HUDEP-2 (cell line): ENCODE measurements at regions not wholly inside any gene's neighbourhood (a gene's known extent, or its start where the extent isn't known, plus 50 kb on each side); places are given as distances from the start of the nearest gene placed in this dataset.

Source experiments
- DNase-seq, 76 experiments: peaks; one replicate each; lab custom pipeline; 2025; ENCODE audit not compliant: unreplicated experiment in 76 of 76; lab: John Stamatoyannopoulos, UW

DNA sequence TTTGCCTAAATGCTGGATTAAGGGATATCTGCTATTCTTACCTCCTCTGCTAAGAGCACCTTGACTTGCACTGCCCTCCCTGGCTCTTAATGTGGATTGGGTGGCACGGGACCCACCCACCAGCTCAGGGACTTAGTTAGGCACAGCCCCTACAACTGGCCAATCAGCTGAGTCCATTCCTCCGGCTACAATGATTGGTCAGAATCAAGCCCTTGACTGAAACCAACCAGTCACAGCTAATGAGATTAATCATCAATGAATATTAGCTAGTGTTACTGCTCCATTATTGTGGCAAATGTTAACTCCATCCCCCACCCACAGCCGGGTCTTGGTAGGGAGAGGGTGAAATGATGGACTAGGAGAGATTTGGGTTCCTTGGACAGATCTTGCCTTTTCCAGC lies 328.0 kb downstream of the MN1 start:
- DNase-seq = no peak

DNA sequence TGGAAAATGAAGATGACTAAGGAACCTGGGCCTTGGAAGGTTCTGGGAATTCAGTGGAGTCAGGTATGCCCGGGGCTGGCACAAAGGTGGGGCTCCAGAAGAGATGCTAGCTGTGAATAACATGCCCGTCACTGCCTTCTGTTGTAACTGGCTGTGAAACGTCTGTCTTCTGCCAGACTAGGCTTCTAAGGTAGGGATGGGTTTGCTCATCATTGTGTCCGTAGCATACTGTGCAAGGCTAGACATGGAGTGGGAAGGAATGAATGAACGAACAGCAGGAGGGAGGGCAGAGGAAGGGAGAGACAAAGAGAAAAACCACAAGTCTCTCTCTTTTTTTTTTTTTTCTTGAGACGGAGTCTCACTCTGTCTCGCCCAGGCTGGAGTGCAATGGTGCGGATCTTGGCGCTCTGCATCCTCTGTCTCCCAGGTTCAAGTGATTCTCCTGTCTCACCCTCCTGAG lies 327.4 kb downstream of the MN1 start:
- DNase-seq = no peak

GRCh38 chr22:27474711-27475547 lies 326.6 kb downstream of the MN1 start:
- no peak for DNase-seq

GRCh38 chr22:27475548-27475897 lies 326.0 kb downstream of the MN1 start:
- DNase-seq = no peak

GRCh38 chr22:27476318-27476717 lies 325.2 kb downstream of the MN1 start:
- DNase-seq = no peak

- DNase-seq = no peak
Observed at GRCh38 chr22:27476729-27477128, 324.8 kb downstream of the MN1 start.

DNA sequence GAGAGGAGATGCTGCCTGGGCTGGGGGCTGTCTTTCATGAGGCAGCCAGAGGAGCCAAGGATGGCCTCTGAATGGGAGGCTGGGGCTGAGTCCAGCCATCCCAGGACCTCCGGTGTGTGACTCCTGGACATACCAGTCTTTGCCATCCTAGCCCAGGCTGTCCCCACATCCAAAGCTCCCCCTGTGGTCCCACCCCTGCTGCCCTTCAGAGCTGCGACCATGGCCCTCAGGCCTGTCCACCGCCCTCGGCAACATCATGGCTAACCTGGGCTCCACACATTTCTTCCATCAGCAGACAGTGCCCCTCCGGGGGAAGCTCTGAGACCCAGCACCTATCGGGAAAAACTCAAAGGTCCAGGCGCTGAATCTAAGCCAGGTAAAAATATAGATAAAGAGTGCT lies 324.4 kb downstream of the MN1 start:
- DNase-seq = no peak

- no peak for DNase-seq
Observed at GRCh38 chr22:27480487-27480886, 321.1 kb downstream of the MN1 start.

- no peak for DNase-seq
Observed at GRCh38 chr22:27482402-27482801, 319.2 kb downstream of the MN1 start.

- no peak for DNase-seq
Observed at GRCh38 chr22:27483095-27483785, 318.3 kb downstream of the MN1 start.

DNA sequence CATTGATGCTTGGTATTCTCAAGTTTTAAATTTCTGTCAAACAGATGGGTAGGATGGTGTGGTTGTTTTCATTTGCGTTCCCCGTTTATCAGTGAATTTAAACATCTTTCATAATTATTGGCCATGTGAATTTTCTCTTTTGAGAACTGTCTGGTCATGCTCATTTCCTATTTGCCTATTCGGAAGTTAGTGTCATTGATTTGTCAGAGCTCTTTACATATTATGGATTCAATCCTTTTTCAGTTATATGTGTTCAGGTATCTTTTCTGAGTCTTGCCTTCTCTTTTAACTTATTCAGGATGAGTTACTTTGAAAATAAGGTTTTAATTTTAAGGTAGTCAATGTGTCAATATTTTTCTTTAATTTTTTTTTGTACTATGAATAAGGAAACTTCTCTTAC lies 315.7 kb downstream of the MN1 start:
- no peak for DNase-seq

DNA sequence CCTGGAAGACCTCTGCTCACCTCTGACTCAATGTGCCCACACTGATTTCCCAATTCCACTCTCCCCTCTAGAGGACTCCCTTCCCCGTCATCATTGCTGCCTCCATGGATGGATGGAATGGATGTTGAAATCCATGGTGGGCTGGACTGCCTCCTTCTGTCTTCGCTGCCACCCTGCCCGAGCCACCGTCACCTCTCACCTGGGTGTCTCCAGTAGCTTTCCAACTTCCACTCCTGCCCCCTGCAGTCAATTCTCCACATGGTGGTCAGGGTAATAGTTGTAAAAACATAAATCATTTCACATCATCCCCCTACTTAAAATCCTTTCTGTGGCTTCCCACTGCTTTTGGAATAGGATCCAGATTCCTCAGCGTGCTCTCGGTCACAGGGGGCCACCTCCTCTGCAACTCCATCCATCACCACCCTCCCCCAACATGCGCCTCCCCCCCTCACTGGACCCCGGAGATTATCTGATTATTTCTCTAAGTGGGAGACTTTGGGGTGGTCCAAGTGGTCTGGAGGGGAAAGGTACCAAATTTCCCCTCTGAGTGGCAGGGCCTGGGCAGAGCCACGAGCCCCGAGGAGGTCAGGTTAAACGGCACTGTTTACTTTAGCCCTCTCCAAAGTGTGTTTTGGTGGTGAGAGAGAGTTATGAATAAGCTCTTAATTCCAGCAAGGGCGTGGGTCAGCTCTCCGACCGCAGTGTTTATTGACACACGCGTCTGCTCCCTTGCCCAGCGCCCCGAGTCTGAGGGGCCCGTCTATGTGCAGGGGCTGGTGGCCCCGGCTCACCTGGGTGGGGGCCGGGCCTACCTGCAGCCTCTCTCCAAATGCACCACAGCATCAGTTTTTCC lies 313.7 kb downstream of the MN1 start:
- no peak for DNase-seq

DNA sequence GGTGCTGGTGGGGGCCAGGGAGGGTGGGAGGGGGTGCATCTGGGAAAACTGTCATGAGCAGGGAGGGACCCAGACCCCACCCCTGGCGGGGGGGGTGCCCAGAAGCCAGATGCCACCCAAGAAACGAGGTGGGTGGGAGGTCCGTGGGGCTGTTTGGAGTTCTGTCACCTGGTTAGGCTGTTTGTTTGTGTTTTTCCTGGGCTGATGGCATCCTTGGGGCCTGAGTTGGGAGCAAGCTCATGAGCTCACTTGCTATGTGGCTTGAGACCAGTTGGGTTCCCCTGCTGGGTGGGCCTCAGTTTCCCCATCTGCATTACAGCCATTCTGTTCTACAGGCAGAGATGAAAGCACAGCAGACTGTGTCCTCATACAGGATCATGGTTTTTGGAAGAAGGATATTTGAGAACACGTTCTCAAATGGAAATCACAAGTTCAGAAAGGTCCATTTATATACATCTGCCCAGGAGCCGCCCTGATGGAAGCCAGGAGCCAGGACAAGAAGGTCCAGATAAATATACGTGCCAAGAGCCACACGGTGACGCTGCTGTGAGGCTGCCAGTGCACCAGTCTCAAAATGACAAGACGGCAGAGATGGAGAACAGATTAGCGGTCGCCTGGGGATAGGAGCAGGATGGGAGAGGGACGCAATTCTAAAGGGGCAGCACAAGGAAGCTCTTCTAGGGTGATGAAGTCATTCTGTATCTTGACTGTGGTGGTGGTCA lies 312.9 kb downstream of the MN1 start:
- no peak for DNase-seq

DNA sequence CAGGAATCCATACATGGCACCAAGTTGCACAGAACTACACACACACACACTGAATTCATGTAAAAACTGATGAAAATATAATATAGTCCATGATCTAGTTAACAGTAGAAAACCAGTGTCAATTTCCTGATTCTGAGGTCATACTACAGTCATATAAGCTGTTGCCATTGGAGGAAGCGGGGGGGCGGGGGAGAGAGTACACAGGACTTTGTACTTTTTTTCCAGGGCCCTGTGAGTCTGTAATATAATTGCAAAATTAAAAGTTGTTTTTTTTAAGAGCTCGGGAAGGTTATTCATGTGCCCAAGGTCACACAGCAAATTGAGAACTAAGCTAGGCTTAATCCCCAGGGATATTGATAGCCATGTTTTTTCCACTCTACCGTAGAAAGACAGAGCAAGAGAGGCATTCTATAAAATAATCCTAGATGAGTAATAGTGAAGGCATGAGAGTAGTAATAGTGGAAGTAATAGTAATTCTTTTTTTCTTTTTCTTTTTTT lies 312.3 kb downstream of the MN1 start:
- DNase-seq = no peak

- DNase-seq = no peak
Observed at GRCh38 chr22:27490080-27490479, 311.5 kb downstream of the MN1 start.

DNA sequence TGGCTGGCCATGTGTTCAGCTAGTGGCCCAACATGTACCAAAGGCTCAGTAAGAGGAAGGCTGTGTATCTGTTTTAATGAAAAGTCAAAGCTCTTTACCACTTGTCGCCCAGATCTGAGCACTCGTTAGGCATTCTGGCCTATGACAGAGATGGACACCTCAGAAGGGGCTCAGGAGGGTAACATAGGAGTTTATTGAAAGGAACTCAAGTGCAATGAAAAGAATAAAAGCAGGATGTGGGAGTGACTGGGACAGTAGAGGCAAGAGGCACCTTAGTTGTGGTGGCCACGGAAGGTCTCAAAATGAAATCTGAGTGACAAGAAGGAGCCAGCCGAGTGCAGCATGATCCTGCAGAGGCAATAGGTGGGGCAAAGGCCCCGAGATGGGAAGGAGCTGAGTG lies 309.7 kb downstream of the MN1 start:
- no peak for DNase-seq

DNA sequence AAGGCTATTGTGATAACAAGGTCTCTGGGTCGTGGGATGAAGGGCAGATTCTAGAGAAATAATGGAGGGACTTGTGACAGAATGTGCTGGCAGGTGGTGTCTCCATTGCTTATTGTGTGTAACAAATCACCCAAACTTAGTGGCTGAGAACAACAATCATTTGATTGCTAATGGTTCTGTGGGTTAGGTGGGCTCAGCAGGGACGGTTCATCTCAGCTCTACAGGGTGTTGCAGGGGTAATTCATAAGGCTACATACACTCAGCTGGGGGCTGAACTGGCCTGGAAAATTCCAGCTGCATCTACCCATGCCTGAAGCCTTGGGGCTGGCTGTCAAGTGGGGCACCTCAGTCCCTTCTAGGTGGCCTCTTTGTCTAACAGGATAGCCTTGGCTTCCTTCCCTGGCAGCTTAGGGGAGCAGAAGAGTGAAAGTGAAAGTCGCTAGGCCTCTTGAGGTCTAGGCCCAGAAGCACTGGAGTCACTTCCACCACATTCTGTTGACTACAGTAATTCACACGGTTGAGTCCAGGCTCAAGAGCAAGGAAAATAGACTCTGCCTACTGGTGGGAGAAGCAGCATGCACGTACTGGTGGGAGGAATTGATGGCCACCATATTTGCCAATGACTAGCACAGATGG lies 308.9 kb downstream of the MN1 start:
- DNase-seq = no peak

DNA sequence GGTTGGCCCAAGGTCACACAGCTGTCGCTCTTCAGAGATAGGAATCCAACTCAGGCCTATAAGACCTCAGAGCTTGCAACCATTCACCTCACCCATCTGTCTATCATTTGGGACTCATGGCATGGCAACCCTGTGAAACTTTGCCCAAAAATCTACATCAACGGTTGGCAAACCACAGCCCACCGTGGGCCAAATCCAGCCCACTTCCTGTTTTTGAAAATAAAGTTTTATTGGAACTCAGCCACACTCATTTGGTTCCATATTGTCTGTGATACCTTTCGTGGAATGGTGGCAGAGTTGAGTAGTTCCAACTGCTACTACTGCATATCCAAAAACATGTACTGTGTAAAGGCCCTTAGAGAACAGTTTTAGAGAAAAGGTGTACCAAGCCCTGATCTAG lies 307.8 kb downstream of the MN1 start:
- DNase-seq = no peak

DNA sequence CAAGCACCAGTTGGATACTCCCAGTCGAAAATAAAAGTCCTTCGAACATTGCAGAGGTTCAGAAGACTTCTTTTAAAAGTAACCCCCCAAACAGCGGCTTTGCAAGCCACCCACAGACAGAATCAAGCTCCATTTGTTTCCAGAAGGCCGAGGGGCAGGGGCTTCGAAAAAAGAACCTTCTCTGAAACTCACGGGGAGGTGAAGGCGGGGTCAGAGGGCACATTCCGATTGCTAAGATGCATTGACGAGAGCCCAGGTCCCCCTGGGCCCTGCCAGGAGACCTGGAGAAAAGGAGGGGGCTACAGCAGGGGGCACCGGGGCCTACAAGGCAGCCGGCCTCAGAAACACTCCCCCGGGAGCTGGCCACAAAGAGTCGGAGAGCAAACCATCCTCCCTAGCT lies 306.8 kb downstream of the MN1 start:
- no peak for DNase-seq

- DNase-seq = no peak
Observed at GRCh38 chr22:27495325-27495724, 306.2 kb downstream of the MN1 start.
